ENCODE measurements at regions not wholly inside any gene's neighbourhood (a gene's known extent, or its start where the extent isn't known, plus 50 kb on each side); places are given as distances from the start of the nearest gene placed in this dataset.

- DNase-seq: no peak
These were observed 74.7 kb upstream of the PIWIL1 start for GRCh38 chr12:130263025-130263424.

DNA sequence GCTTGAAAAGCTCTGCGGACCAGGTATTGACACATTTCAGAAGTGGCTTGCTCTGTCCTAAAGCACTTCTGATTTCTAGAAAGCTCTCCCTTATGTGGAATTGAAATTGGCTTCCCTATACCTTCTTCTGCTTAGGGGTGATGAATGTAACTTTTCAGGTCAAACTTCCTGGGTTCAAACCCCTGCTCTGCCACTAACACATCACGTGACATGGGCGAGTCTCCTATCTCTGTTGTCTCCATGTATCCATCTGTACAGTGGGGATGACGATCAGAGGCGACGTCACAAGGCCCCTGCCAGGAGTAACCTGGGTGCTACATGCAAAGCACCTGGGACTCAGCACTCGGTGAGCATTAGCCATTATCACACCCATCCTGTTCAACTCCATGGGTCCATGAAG lies 73.7 kb upstream of the PIWIL1 start:
- DNase-seq: no peak

- no peak for DNase-seq
These were observed 70.9 kb upstream of the PIWIL1 start for GRCh38 chr12:130266751-130267150.

DNA sequence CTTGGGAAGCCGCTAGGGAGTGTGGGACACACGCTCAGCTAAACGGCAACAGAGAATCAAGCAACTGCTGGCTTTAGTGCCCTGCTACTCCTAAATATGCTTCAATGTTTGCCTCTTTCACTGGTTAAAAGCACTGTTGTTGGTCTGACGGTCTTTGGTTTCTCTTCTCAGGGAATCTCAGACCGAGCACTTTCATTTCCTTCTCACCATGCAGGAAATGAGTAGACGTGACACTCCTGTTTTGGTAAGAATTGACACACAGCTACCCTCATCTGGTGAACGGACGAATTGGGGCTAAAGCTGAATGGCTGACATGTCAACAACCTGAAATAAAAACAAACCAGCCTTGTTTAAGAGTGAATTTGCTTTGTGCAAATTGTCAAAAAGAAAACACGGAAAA lies 57.5 kb upstream of the PIWIL1 start:
- DNase-seq: no peak

GRCh38 chr12:130280742-130281141 lies 56.9 kb upstream of the PIWIL1 start:
- DNase-seq: no peak

GRCh38 chr12:130281153-130281799 lies 56.4 kb upstream of the PIWIL1 start:
- peak; percentile 72 for DNase-seq

DNA sequence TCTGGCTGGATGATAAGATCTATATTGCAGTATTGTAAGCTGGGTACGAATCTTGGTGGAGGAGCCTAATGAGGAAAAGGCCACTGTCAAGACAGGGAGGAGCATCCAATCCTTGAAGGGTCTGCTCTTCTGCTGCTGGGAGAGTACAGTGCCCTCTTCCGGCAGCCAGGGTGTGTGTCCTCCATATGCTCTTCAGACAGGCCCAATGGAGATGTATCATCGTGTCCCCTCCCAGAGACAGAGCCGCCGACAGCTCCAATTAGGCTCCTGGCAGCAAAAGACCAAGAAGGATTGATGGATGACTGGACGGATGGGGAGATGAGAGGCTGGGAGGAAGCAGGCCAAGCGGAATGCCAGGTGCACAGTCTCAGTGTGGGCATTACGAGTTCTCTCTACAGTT lies 51.6 kb upstream of the PIWIL1 start:
- DNase-seq: no peak

DNA sequence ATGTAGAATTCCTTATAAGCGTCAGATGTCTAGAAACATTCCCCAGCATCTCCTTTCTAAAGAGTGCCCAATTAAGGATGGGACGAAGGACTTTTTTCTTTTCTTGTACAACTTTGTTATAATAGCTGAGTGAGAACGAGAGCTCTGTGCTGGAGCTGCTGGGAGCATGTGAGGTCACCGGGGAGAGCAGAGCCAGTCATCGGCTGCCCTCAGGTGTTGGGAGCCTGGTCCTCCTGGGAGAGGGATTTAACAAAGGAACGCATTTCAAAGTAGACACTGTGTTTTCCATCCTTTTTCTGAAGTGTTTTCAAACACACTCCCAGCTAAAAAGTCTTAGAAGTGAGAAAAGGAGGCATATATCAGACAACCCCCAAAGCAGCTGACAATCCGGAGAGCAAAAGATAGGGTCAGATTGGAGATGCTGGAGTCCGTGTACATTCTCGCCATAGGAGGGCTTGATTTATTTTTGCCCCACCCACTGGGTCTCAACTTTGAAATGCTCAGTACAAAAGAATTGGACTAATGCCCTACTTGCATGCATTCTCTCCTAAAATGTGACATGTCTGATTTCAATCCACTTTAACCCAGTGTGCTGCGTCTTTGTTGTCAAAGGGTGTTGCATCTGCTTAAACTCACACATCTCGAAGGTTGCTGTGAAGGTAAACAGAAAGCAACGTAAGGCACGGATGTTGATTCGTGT lies 50.8 kb upstream of the PIWIL1 start:
- DNase-seq: no peak

Measured in activated CD8-positive, alpha-beta memory T cell treated with anti-CD3 and anti-CD28 coated beads for 24 hours (primary cell).